HG03045 (cell line): ENCODE measurements at regions not wholly inside any gene's neighbourhood (a gene's known extent, or its start where the extent isn't known, plus 50 kb on each side); places are given as distances from the start of the nearest gene placed in this dataset.
"Not testable (repeated sequence)": the region's sequence is repeated elsewhere in the genome, so short reads cannot be mapped to it uniquely, and the experiment has no call there.

Experiments used
- ATAC-seq: cut with Tn5 transposase; IDR thresholded peaks from one replicate; pipeline ENCODE4 v1.9.1; 2021; ENCODE audit warnings: mild to moderate bottlenecking, moderate library complexity; ENCODE audit not compliant: unreplicated experiment

- no peak for ATAC-seq
Observed at GRCh38 chr4:165813606-165814005, 59.4 kb upstream of the TLL1 start.

GRCh38 chr4:165814256-165815020, 58.6 kb upstream of the TLL1 start:
- ATAC-seq = no peak

GRCh38 chr4:165819126-165819525, 53.9 kb upstream of the TLL1 start:
- ATAC-seq = not testable (repeated sequence)
